T-cell (primary cell): ENCODE measurements at regions not wholly inside any gene's neighbourhood (a gene's known extent, or its start where the extent isn't known, plus 50 kb on each side); places are given as distances from the start of the nearest gene placed in this dataset.

Experiments
- ATAC-seq, 4 experiments: fragments of 200-7000 bp in 3 of 4; fragments of 150-1000 bp in 1 of 4; cut with Tn5 transposase; replicated peaks in 1 of 4; 1 replicate in 3 of 4; 2 replicates in 1 of 4; pipeline ENCODE4 v1.10.0; 2021; ENCODE audit warnings: moderate library complexity in 3 of 4, mild to moderate bottlenecking in 2 of 4, moderate number of reproducible peaks in 1 of 4
- CTCF ChIA-PET, 2 donors: fragments of 300-600 bp; sonication (Branson Sonifier 250); formaldehyde crosslinking; loops; one replicate each; lab custom pipeline; 2022; ENCODE audit warnings: antibody characterized with exemption in 2 of 2; lab: Charles Lee
- POLR2A ChIA-PET, 2 donors: fragments of 300-600 bp; sonication (Branson Sonifier 250); formaldehyde crosslinking; loops; one replicate each; lab custom pipeline; 2022; ENCODE audit warnings: antibody characterized with exemption in 2 of 2; lab: Charles Lee
- DNase-seq, 35 experiments: peaks; one replicate each; pipeline versions ENCODE4 v3.0.0 to v3.0.0-alpha.2; 2013 to 2023
- H3K27ac ChIP-seq: one replicate; pipeline ENCODE4 v1.5.1; 2013; ENCODE audit warnings: low read length
- H3K27me3 ChIP-seq, 2 experiments: replicated peaks in 1 of 2; 1 replicate in 1 of 2; 2 replicates in 1 of 2; pipeline versions ENCODE4 v1.6.1 to v1.7.0; 2013; ENCODE audit warnings: low read length in 1 of 2, mixed read lengths in 1 of 2; ENCODE audit not compliant: control insufficient read depth in 2 of 2, insufficient read depth in 2 of 2; ENCODE audit errors: extremely low read depth in 1 of 2
- H3K36me3 ChIP-seq, 2 donors: 1 replicate in 1 of 2; 2 replicates in 1 of 2; pipeline versions ENCODE4 v1.6.1 to v1.7.0; 2013; ENCODE audit warnings: low read length in 1 of 2; ENCODE audit not compliant: control insufficient read depth in 2 of 2, insufficient read depth in 1 of 2; ENCODE audit errors: extremely low read depth in 1 of 2
- H3K4me1 ChIP-seq, 2 experiments: 1 replicate in 1 of 2; 2 replicates in 1 of 2; pipeline versions ENCODE4 v1.6.1 to v1.7.0; 2013; ENCODE audit warnings: low read length in 2 of 2, mixed read lengths in 1 of 2; ENCODE audit not compliant: insufficient read depth in 2 of 2, control insufficient read depth in 1 of 2; ENCODE audit errors: extremely low read depth in 1 of 2
- H3K4me3 ChIP-seq, 2 donors: 1 replicate in 1 of 2; 2 replicates in 1 of 2; pipeline versions ENCODE4 v1.5.1 to v1.7.0; 2013; ENCODE audit warnings: mild to moderate bottlenecking in 2 of 2, low read length in 1 of 2, moderate library complexity in 1 of 2; ENCODE audit not compliant: control insufficient read depth in 1 of 2; ENCODE audit errors: extremely low read depth in 1 of 2
- H3K9me3 ChIP-seq: 2 replicates; pipeline ENCODE4 v1.7.0; 2013
- H3K27ac Mint-ChIP-seq, 2 donors: one replicate each; pipeline ENCODE4 v1.8.0; 2020 to 2021; ENCODE audit warnings: mild to moderate bottlenecking in 2 of 2, mixed read lengths in 2 of 2
- H3K27me3 Mint-ChIP-seq, 2 donors: one replicate each; pipeline ENCODE4 v1.8.0; 2021 to 2022; ENCODE audit warnings: mixed read lengths in 2 of 2
- H3K36me3 Mint-ChIP-seq: one replicate; pipeline ENCODE4 v1.8.0; 2021; ENCODE audit warnings: mixed read lengths
- H3K4me1 Mint-ChIP-seq, 3 donors: one replicate each; pipeline ENCODE4 v1.8.0; 2020 to 2022; ENCODE audit warnings: mixed read lengths in 3 of 3, mild to moderate bottlenecking in 1 of 3
- H3K4me3 Mint-ChIP-seq, 3 donors: one replicate each; pipeline ENCODE4 v1.8.0; 2020 to 2022; ENCODE audit warnings: mild to moderate bottlenecking in 3 of 3, mixed read lengths in 3 of 3, moderate library complexity in 3 of 3
- H3K9me3 Mint-ChIP-seq, 3 donors: one replicate each; pipeline ENCODE4 v1.8.0; 2020 to 2022; ENCODE audit warnings: mixed read lengths in 3 of 3
- WGBS: methylation state at CpG from one replicate; pipeline ENCODE4 v1.1.5; 2013; ENCODE audit warnings: missing lambda C conversion rate; ENCODE audit not compliant: insufficient coverage; 5-methylcytosine and 5-hydroxymethylcytosine counted together

DNA sequence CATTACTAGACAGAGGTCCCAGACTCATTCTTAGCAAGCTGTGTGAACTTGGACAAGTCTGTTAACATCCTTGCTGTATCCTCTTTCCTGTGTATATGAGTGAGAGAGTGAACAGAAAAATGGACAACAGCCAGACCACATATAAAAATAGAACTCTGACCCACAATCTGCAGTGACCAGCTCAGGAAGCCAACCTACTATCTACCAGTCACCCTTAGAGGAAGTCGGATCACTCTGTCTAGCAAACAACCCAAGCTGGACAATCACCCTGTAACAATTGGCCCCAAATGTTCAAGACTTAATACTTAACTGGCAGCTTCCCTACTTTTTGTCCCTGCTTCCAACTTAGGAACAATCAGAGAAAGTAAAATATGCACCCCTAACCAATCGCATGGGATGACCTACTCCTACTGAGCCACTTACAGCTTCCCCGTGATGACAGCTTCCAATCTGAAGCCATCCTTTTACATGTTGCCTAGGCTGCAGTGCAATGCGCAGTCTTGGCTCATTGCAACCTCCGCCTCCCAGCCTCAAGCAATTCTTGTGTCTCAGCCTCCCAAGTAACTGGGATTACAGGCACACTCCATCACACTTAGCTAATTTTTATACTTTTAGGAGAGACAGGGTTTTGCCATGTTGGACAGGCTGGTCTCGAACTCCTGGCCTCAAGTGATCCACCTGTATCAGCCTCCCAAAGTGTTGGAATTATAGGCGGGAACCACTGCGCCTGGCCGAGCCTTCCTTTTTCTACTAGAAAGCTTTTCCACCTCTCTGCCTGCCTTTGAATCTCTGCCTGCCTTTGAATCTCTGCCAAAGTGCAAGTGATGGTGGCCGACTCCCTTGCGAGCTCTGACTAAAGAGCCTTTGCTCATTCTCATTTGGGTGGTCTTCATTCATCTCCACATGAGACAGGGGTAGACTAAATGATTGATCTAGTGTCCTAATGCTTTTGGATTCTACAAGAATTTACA is 158.3 kb upstream of the NDUFV2 start:
- H3K27me3 Mint-ChIP-seq: peaks cover 2 to 18% of the 10 kb centered on the region in 2 donors

DNA sequence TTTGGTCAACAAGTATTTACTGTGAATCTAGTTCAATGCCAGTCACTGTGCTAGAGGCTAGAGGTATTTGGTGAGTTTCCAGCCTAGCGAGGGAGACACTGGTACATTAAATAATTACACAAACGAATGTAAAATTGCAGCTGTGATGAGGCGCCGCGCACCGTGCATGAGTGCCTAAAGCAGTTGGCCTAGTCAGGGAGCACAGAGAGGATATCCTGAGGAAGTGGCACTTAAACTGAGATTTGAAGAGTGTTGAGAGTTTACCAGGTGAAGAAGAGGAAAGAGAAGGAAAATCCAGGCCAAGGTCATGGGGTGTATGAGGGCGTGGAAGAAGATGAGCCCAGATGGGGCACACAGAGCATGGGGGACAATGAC is 157.6 kb upstream of the NDUFV2 start:
- H3K4me3 ChIP-seq: no peak overlapping the region
- H3K4me1 Mint-ChIP-seq: no peaks in the 10 kb centered on the region
- no peak overlapping the region for H3K27ac ChIP-seq
- DNase-seq (no peak), ATAC-seq (no peak)
- ChIA-PET POLR2A (no interaction called here), CTCF (no interaction called here)
- no peaks in the 10 kb centered on the region for H3K9me3 ChIP-seq
- no peak overlapping the region for H3K4me3 Mint-ChIP-seq
- H3K27me3 Mint-ChIP-seq: peaks cover 2 to 18% of the 10 kb centered on the region in 2 donors
- no peaks in the 10 kb centered on the region for H3K36me3 Mint-ChIP-seq
- no peaks in the 10 kb centered on the region for H3K4me1 ChIP-seq
- H3K36me3 ChIP-seq: no peaks in the 10 kb centered on the region
- peaks cover 0 to 13% of the 10 kb centered on the region in 2 experiments for H3K27me3 ChIP-seq
- 40% methylated on average over 6 of the region's 7 CpGs for WGBS
- H3K27ac Mint-ChIP-seq: no peak overlapping the region
- H3K9me3 Mint-ChIP-seq: peaks cover 0 to 4% (median 4%) of the 10 kb centered on the region in 3 donors

More for the DNA sequence above, 158.3 kb upstream of the NDUFV2 start:
- Mint-ChIP-seq H3K4me3 (no peak overlapping the region), H3K27ac (no peak overlapping the region), H3K36me3 (no peaks in the 10 kb centered on the region), H3K9me3 (peaks cover 0 to 4% (median 4%) of the 10 kb centered on the region in 3 donors), H3K4me1 (no peaks in the 10 kb centered on the region)
- DNase-seq: no peak
- WGBS: 81% methylated on average over 7 of the region's 11 CpGs
- H3K36me3 ChIP-seq: no peaks in the 10 kb centered on the region
- ChIA-PET CTCF (no interaction called here), POLR2A (no interaction called here)
- no peak overlapping the region for H3K4me3 ChIP-seq
- H3K4me1 ChIP-seq: no peaks in the 10 kb centered on the region
- no peak overlapping the region for H3K27ac ChIP-seq
- H3K9me3 ChIP-seq: no peaks in the 10 kb centered on the region
- peaks cover 0 to 12% of the 10 kb centered on the region in 2 experiments for H3K27me3 ChIP-seq
- ATAC-seq: no peak

DNA sequence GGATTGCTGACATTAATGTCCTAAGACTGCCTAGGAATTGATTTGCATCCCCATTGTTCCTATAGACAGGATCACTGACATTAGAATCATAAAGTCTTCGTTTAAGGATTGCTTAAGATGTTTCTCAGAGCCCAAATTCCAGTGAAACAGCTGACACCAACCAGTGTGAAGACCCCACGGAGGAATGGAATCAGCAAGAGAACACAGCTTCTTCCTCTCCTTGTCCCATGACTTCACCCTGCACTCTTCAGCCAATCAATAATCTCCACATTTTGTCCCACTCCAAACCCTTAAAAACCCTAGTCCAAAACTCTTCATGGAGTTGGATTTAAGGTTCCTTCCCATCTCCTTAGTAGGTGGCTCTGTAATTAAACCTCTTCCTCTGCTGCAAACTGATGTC is 157.0 kb upstream of the NDUFV2 start:
- no peaks in the 10 kb centered on the region for H3K36me3 Mint-ChIP-seq
- Histone ChIP-seq H3K4me1 (no peaks in the 10 kb centered on the region), H3K27me3 (peaks cover 0 to 13% of the 10 kb centered on the region in 2 experiments), H3K9me3 (no peaks in the 10 kb centered on the region), H3K36me3 (no peaks in the 10 kb centered on the region), H3K27ac (no peak overlapping the region), H3K4me3 (no peak overlapping the region)
- no peaks in the 10 kb centered on the region for H3K4me1 Mint-ChIP-seq
- peaks cover 0 to 4% (median 4%) of the 10 kb centered on the region in 3 donors for H3K9me3 Mint-ChIP-seq
- H3K27ac Mint-ChIP-seq: no peak overlapping the region
- no peak for ATAC-seq
- no peak overlapping the region for H3K4me3 Mint-ChIP-seq
- POLR2A ChIA-PET: no interaction called here
- WGBS: no CpG with 5 or more reads among the region's 2 CpGs
- CTCF ChIA-PET: no interaction called here
- H3K27me3 Mint-ChIP-seq: peaks cover 2 to 18% of the 10 kb centered on the region in 2 donors
- DNase-seq: no peak

DNA sequence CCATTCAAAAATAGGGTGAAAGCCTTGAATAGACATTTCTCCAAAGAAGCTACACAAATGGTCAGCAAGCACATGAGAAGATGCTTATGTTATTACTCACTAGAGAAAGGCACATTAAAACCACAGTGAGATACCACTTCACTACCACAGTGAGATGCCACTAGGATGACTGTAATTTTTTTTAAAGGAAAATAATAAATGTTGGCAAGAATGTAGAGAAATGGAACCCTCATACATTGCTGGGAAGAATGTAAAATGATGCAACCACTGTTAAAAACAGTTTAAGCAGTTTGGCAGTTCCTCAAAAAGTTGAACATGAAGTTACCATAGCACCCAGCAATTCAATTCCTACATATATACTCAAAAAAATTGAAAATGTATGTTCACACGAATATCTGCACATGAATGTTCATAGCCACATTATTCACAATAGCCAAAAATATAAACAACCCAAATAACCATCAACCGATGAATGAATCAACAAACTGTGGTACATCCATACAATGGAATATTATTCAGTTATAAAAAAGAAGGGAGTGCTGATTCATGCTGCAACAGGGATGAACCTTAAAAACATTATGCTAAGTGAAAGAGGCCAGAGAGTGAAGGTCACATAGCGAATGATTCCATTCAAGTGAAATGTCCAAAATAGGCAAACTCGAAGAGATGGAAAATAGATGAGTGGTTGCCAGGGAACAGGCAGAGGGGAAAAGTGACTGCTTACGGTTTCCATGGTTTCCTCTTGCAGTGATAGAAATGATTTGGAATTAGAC is 156.2 kb upstream of the NDUFV2 start:
- Histone ChIP-seq H3K36me3 (no peaks in the 10 kb centered on the region), H3K27ac (no peak overlapping the region), H3K4me3 (no peak overlapping the region), H3K27me3 (peaks cover 0 to 10% of the 10 kb centered on the region in 2 experiments), H3K4me1 (no peaks in the 10 kb centered on the region), H3K9me3 (no peaks in the 10 kb centered on the region)
- Mint-ChIP-seq H3K27ac (no peak overlapping the region), H3K36me3 (no peaks in the 10 kb centered on the region), H3K4me1 (peaks cover 0 to 2% (median 0%) of the 10 kb centered on the region in 3 donors), H3K4me3 (no peak overlapping the region), H3K9me3 (peaks cover 0 to 4% (median 4%) of the 10 kb centered on the region in 3 donors), H3K27me3 (peaks cover 0 to 18% of the 10 kb centered on the region in 2 donors)
- CTCF ChIA-PET: interaction anchor here in 1 of 2 donors (0.7 kb wide), 1 partner anchor 174 kb away, joined by 3 read pairs; no protein-coding TSS in a partner anchor
- POLR2A ChIA-PET: no interaction called here
- WGBS: 67% methylated on average over 1 of the region's 5 CpGs
- no peak for DNase-seq
- ATAC-seq: no peak

DNA sequence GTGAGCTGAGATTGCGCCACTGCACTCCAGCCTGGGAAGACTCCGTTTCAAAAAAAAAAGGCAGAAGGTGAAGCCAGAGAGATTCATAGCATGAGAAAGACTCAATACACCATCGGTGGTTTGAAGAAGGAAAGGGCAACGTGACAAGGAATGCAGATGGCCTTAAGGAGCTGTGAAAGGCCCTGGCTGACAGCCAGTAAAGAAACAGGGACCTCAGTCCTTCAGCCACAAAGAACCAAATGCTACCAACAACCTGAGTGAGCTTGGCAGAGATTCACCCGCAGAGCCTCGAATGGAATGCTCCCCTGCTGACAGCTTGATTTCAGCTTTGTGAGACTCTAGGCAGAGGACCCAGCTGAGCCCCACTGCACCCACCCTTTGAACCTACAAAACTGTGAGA is 154.9 kb upstream of the NDUFV2 start:
- no peak for ATAC-seq
- 74% methylated on average over 3 of the region's 6 CpGs for WGBS
- Histone ChIP-seq H3K27ac (no peak overlapping the region), H3K4me3 (no peak overlapping the region), H3K9me3 (no peaks in the 10 kb centered on the region), H3K27me3 (peaks cover 0 to 12% of the 10 kb centered on the region in 2 experiments), H3K4me1 (peaks cover 4 to 5% of the 10 kb centered on the region in 2 experiments), H3K36me3 (no peaks in the 10 kb centered on the region)
- CTCF ChIA-PET: no interaction called here
- H3K27ac Mint-ChIP-seq: no peak overlapping the region
- no peaks in the 10 kb centered on the region for H3K36me3 Mint-ChIP-seq
- H3K4me3 Mint-ChIP-seq: no peak overlapping the region
- H3K9me3 Mint-ChIP-seq: peaks cover 0 to 4% (median 4%) of the 10 kb centered on the region in 3 donors
- DNase-seq: no peak
- H3K4me1 Mint-ChIP-seq: peaks cover 6 to 8% (median 8%) of the 10 kb centered on the region in 3 donors
- H3K27me3 Mint-ChIP-seq: peaks cover 0 to 18% of the 10 kb centered on the region in 2 donors
- POLR2A ChIA-PET: no interaction called here

DNA sequence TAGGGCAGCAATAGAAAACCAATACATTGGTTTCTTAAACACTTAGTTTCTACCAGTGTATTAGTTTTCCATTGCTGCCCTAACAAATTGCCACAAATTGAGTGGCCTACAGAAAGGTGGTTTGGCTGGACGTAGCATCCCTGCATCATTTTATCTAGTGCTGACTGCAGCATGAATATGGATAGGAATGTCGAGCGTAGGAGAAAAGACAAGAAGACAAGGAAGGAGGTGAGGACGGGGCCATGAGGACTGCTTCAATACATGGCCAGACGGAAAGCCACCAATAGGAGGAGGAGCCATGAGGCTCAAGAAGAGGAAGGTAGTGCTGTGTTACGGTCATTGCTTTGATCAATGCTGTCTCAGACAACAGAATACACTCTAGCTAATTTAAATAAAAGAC is 154.5 kb upstream of the NDUFV2 start:
- Mint-ChIP-seq H3K4me3 (no peak overlapping the region), H3K27me3 (peaks cover 0 to 18% of the 10 kb centered on the region in 2 donors), H3K27ac (no peak overlapping the region), H3K4me1 (peaks cover 6 to 8% (median 8%) of the 10 kb centered on the region in 3 donors), H3K36me3 (no peaks in the 10 kb centered on the region), H3K9me3 (peaks cover 0 to 4% (median 4%) of the 10 kb centered on the region in 3 donors)
- H3K9me3 ChIP-seq: no peaks in the 10 kb centered on the region
- H3K36me3 ChIP-seq: no peaks in the 10 kb centered on the region
- DNase-seq (no peak), ATAC-seq (no peak)
- CTCF ChIA-PET: no interaction called here
- H3K27ac ChIP-seq: no peak overlapping the region
- POLR2A ChIA-PET: no interaction called here
- peaks cover 0 to 12% of the 10 kb centered on the region in 2 experiments for H3K27me3 ChIP-seq
- 95% methylated on average over 4 of the region's 6 CpGs for WGBS
- no peak overlapping the region for H3K4me3 ChIP-seq
- peaks cover 4 to 5% of the 10 kb centered on the region in 2 experiments for H3K4me1 ChIP-seq
